GM12878 (cell line): ENCODE measurements at regions not wholly inside any gene's neighbourhood (a gene's known extent, or its start where the extent isn't known, plus 50 kb on each side); places are given as distances from the start of the nearest gene placed in this dataset.

ENCODE experiments used
- ATAC-seq: fragments of 200-7000 bp; cut with Tn5 transposase; 3 replicates; pipeline ENCODE4 v1.9.1; 2020; ENCODE audit warnings: mild to moderate bottlenecking, moderate library complexity
- BruUV-seq: library from RNA; stranded (reverse); fragments of 400-500 nt; replicated peaks from 2 replicates; lab custom pipeline; 2021; lab: Mats Ljungman, UMichigan
- CTCF ChIA-PET: fragments of 300-600 bp; sonication (Branson Sonifier 250); formaldehyde crosslinking; extraction: SDS; loops from one replicate; lab custom pipeline; 2021; ENCODE audit warnings: inconsistent platforms; lab: Yijun Ruan, JAX
- POLR2A ChIA-PET: fragments of 350-600 bp; formaldehyde crosslinking; extraction: SDS; loops from one replicate; lab custom pipeline; 2021; ENCODE audit warnings: inconsistent platforms; lab: Charles Lee
- RAD21 ChIA-PET: fragments of 300-600 bp; sonication (Branson Sonifier 250); formaldehyde crosslinking; loops from one replicate; lab custom pipeline; 2023; ENCODE audit warnings: antibody characterized with exemption; ENCODE audit not compliant: unreplicated experiment; lab: Charles Lee
- SMC1A ChIA-PET: fragments of 300-600 bp; sonication (Branson Sonifier 250); formaldehyde crosslinking; loops from one replicate; lab custom pipeline; 2023; ENCODE audit not compliant: unreplicated experiment, uncharacterized antibody; lab: Charles Lee
- DNase-seq: peaks from one replicate; pipeline ENCODE4 v3.0.0-alpha.2; 2011; ENCODE audit warnings: low read depth, low spot score
- FAIRE-seq: peaks from 3 replicates; lab custom pipeline; 2011; peaks lifted over from hg19 to GRCh38; lab: Jason Lieb, UNC
- H2AFZ ChIP-seq: 2 replicates; pipeline ENCODE4 v1.6.0; 2011; ENCODE audit warnings: low read depth, low read length, control low read depth; ENCODE audit not compliant: control insufficient read depth
- H3K27ac ChIP-seq: 2 replicates; pipeline ENCODE4 v1.5.1; 2011; ENCODE audit warnings: control low read depth; ENCODE audit not compliant: control insufficient read depth, insufficient read depth
- H3K27me3 ChIP-seq, 2 experiments: replicated peaks in 1 of 2; 2 replicates each; pipeline versions ENCODE4 v1.6.0 to v1.6.1; 2011; ENCODE audit warnings: low read length in 1 of 2; ENCODE audit not compliant: control insufficient read depth in 2 of 2, insufficient read depth in 2 of 2
- H3K36me3 ChIP-seq, 2 experiments: 2 replicates each; pipeline ENCODE4 v1.5.1; 2011; ENCODE audit warnings: low read length in 1 of 2; ENCODE audit not compliant: control insufficient read depth in 2 of 2, insufficient read depth in 2 of 2
- H3K4me1 ChIP-seq: 2 replicates; pipeline ENCODE4 v1.6.1; 2011; ENCODE audit warnings: mild to moderate bottlenecking, low read length, moderate library complexity, mixed read lengths; ENCODE audit not compliant: control insufficient read depth, insufficient read depth
- H3K4me2 ChIP-seq: 2 replicates; pipeline ENCODE4 v1.6.0; 2011; ENCODE audit warnings: control low read depth; ENCODE audit not compliant: control insufficient read depth, insufficient read depth
- H3K4me3 ChIP-seq: fragments of 200-600 bp; sonication (generic); 2 replicates; pipeline ENCODE4 v1.5.1; 2016
- H3K79me2 ChIP-seq: 2 replicates; pipeline ENCODE4 v1.6.0; 2011; ENCODE audit warnings: low read length; ENCODE audit not compliant: control insufficient read depth, insufficient read depth
- H3K9ac ChIP-seq: 2 replicates; pipeline ENCODE4 v1.8.0; 2011; ENCODE audit warnings: low read length, control low read depth, mixed read lengths; ENCODE audit not compliant: control insufficient read depth, insufficient read depth
- H3K9me3 ChIP-seq: replicated peaks from 3 replicates; pipeline ENCODE4 v1.5.1; 2011; ENCODE audit warnings: mild to moderate bottlenecking, low read length; ENCODE audit not compliant: control insufficient read depth, insufficient read depth
- H4K20me1 ChIP-seq: 2 replicates; pipeline ENCODE4 v1.6.0; 2011; ENCODE audit not compliant: control insufficient read depth, insufficient read depth
- BRCA1 ChIP-seq: IDR thresholded peaks from 2 replicates; pipeline ENCODE4 v1.6.1; 2011; ENCODE audit warnings: low read depth, low read length, improper control_type of control experiment
- ETV6 ChIP-seq, 2 experiments: fragments of 450-650 bp in 1 of 2; IDR thresholded peaks in 1 of 2; conservative IDR thresholded peaks in 1 of 2; 2 replicates each; pipeline ENCODE4 v1.6.1; 2014; ENCODE audit warnings: antibody characterized with exemption in 1 of 2, borderline replicate concordance in 1 of 2, low read depth in 1 of 2, mild to moderate bottlenecking in 1 of 2, moderate library complexity in 1 of 2
- GATAD2B ChIP-seq: fragments of 450-650 bp; conservative IDR thresholded peaks from 2 replicates; pipeline ENCODE4 v1.6.1; 2017; ENCODE audit warnings: low read depth, mild to moderate bottlenecking, moderate library complexity
- LARP7 ChIP-seq: fragments of 450-650 bp; IDR thresholded peaks from 2 replicates; pipeline ENCODE4 v1.6.1; 2017; ENCODE audit warnings: mild to moderate bottlenecking
- MYC ChIP-seq: IDR thresholded peaks from 2 replicates; pipeline ENCODE4 v1.6.1; 2011; ENCODE audit warnings: mild to moderate bottlenecking, low read length, moderate library complexity, inconsistent platforms; ENCODE audit not compliant: insufficient read depth, insufficient replicate concordance, insufficient read length, severe bottlenecking
- NR2C2 ChIP-seq: IDR thresholded peaks from 2 replicates; pipeline ENCODE4 v1.6.1; 2011; ENCODE audit warnings: borderline replicate concordance, low read depth; ENCODE audit not compliant: control insufficient read depth, insufficient read length
- PAX5 ChIP-seq: IDR thresholded peaks from 2 replicates; pipeline ENCODE4 v1.6.1; 2011; ENCODE audit warnings: low read depth, low read length, borderline replicate concordance
- RUNX3 ChIP-seq: IDR thresholded peaks from 2 replicates; pipeline ENCODE4 v1.6.1; 2012; ENCODE audit warnings: low read length, inconsistent platforms
- TAF1 ChIP-seq: IDR thresholded peaks from 2 replicates; pipeline ENCODE4 v1.6.1; 2011; ENCODE audit warnings: mild to moderate bottlenecking, low read depth, low read length, borderline replicate concordance
- ZNF207 ChIP-seq: fragments of 450-650 bp; IDR thresholded peaks from 2 replicates; pipeline ENCODE4 v1.6.1; 2014; ENCODE audit warnings: antibody characterized with exemption, mild to moderate bottlenecking, borderline replicate concordance
- WGBS: methylation state at CpG from one replicate; pipeline ENCODE4 v1.1.6; 2016; ENCODE audit warnings: low lambda C conversion rate; ENCODE audit not compliant: insufficient replicate concordance, insufficient coverage; ENCODE audit errors: missing lambda C conversion rate; 5-methylcytosine and 5-hydroxymethylcytosine counted together
- in situ Hi-C: fragments of 300-500 bp; cut with MboI; formaldehyde crosslinking; loops from 9 replicates; pipeline ENCODE4 v1.14.3; 2018; ENCODE audit warnings: mixed read lengths
- intact Hi-C: fragments of 100-400 bp; cut with micrococcal nuclease; formaldehyde crosslinking; loops from one replicate; pipeline ENCODE4 v1.14.2; 2022; ENCODE audit not compliant: unreplicated experiment
- TF ChIP-seq, protein P1 (sequence below): fragments of 450-650 bp; IDR thresholded peaks from 2 replicates; pipeline ENCODE4 v1.6.1; 2017; ENCODE audit warnings: borderline replicate concordance
- TF ChIP-seq, protein P2 (sequence below): IDR thresholded peaks from 2 replicates; pipeline ENCODE4 v1.6.1; 2011; ENCODE audit warnings: low read depth, mild to moderate bottlenecking, low read length, moderate library complexity, borderline replicate concordance; ENCODE audit errors: extremely low read depth

- TF ChIP-seq, protein P1, sequence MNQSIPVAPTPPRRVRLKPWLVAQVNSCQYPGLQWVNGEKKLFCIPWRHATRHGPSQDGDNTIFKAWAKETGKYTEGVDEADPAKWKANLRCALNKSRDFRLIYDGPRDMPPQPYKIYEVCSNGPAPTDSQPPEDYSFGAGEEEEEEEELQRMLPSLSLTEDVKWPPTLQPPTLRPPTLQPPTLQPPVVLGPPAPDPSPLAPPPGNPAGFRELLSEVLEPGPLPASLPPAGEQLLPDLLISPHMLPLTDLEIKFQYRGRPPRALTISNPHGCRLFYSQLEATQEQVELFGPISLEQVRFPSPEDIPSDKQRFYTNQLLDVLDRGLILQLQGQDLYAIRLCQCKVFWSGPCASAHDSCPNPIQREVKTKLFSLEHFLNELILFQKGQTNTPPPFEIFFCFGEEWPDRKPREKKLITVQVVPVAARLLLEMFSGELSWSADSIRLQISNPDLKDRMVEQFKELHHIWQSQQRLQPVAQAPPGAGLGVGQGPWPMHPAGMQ = no peak
- TF ChIP-seq ETV6 (conservative IDR thresholded peaks at IDR 0.05 in 1 of 2, IDR thresholded peaks at IDR 0.05 in 1 of 2; ENCODE audit: borderline replicate concordance in 1 of 2, low read depth in 1 of 2) (no peak), MYC (no peak), ZNF207 (no peak), NR2C2 (no peak), PAX5 (no peak), GATAD2B (no peak), TAF1 (no peak)
These were observed 1286.1 kb downstream of the BRD1 start (continued) for GRCh38 chr22:48541401-48542098.

GRCh38 chr22:48539261-48539660 lies 1288.4 kb downstream of the BRD1 start:
- CTCF ChIA-PET = no interaction called here
- TF ChIP-seq TAF1 (no peak), BRCA1 (no peak), RUNX3 (no peak), LARP7 (no peak)
- TF ChIP-seq, protein P2, sequence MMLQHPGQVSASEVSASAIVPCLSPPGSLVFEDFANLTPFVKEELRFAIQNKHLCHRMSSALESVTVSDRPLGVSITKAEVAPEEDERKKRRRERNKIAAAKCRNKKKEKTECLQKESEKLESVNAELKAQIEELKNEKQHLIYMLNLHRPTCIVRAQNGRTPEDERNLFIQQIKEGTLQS = no peak

More at GRCh38 chr22:48539261-48539660, 1288.4 kb downstream of the BRD1 start:
- 46% methylated on average over 12 of the region's 12 CpGs for WGBS
- no peaks in the 10 kb centered on the region for H3K27me3 ChIP-seq
- H3K27ac ChIP-seq = no peak overlapping the region
- POLR2A ChIA-PET = no interaction called here
- H3K4me2 ChIP-seq = no peak overlapping the region
- BruUV-seq = no TSS peak
- H2AFZ ChIP-seq = no peak overlapping the region
- in situ Hi-C loops (no loop called here), intact Hi-C loops (no loop called here)
- no peak overlapping the region for H3K4me3 ChIP-seq
- H3K4me1 ChIP-seq = no peaks in the 10 kb centered on the region
- no peak for ATAC-seq
- DNase-seq = no peak
- no peaks in the 10 kb centered on the region; the same call in 2 of the 3 replicates for H3K9me3 ChIP-seq
- FAIRE-seq = no peak
- RAD21 ChIA-PET = no interaction called here
- no peaks in the 10 kb centered on the region for H3K79me2 ChIP-seq
- no peaks in the 10 kb centered on the region for H4K20me1 ChIP-seq
- no peak overlapping the region for H3K9ac ChIP-seq
- SMC1A ChIA-PET = interaction anchor here (0.6 kb wide), 1 partner anchor 1568 kb away, joined by 4 read pairs; no protein-coding TSS in a partner anchor
- no peaks in the 10 kb centered on the region for H3K36me3 ChIP-seq
